GM23338 (cell line): ENCODE measurements at regions not wholly inside any gene's neighbourhood (a gene's known extent, or its start where the extent isn't known, plus 50 kb on each side); places are given as distances from the start of the nearest gene placed in this dataset.

Experiments
- CTCF ChIP-seq, 2 experiments: fragments of 200-600 bp in 1 of 2; sonication (generic) in 1 of 2; conservative IDR thresholded peaks; 2 replicates each; pipeline versions ENCODE4 v1.5.1 to v1.6.1; 2016 to 2017; ENCODE audit warnings: antibody characterized with exemption in 2 of 2, low read depth in 2 of 2, mild to moderate bottlenecking in 2 of 2, moderate library complexity in 1 of 2
- ETS1 ChIP-seq: IDR thresholded peaks from 2 replicates; pipeline ENCODE4 v1.6.1; 2016; ENCODE audit warnings: antibody characterized with exemption
- EZH2 ChIP-seq: fragments of 200-600 bp; sonication (generic); IDR thresholded peaks from one replicate; pipeline ENCODE4 v1.8.0; 2017; ENCODE audit warnings: antibody characterized with exemption, mild to moderate bottlenecking, low read depth; ENCODE audit not compliant: unreplicated experiment
- EZH2phosphoT487 ChIP-seq: fragments of 200-600 bp; sonication (generic); IDR thresholded peaks from one replicate; pipeline ENCODE4 v1.8.1; 2018; ENCODE audit warnings: antibody characterized with exemption; ENCODE audit not compliant: unreplicated experiment
- JUNB ChIP-seq: IDR thresholded peaks from one replicate; pipeline ENCODE4 v1.6.1; 2016; ENCODE audit warnings: antibody characterized with exemption; ENCODE audit not compliant: unreplicated experiment
- POLR2AphosphoS5 ChIP-seq: IDR thresholded peaks from 2 replicates; pipeline ENCODE4 v1.6.1; 2016; ENCODE audit warnings: antibody characterized with exemption, low read depth
- REST ChIP-seq: IDR thresholded peaks from one replicate; pipeline ENCODE4 v1.6.1; 2018; ENCODE audit warnings: antibody characterized with exemption; ENCODE audit not compliant: unreplicated experiment
- STAT1 ChIP-seq: IDR thresholded peaks from one replicate; pipeline ENCODE4 v1.6.1; 2016; ENCODE audit warnings: antibody characterized with exemption; ENCODE audit not compliant: unreplicated experiment

- no peak for TF ChIP-seq CTCF (conservative IDR thresholded peaks at IDR 0.05; ENCODE audit: low read depth in 2 of 2)
- TF ChIP-seq EZH2 = no peak
- no peak for TF ChIP-seq POLR2AphosphoS5
- TF ChIP-seq ETS1 = no peak
- no peak for TF ChIP-seq JUNB
- no peak for TF ChIP-seq STAT1
- no peak for TF ChIP-seq REST
- no peak for TF ChIP-seq EZH2phosphoT487
These were observed 172.9 kb upstream of the CDKN3 start for GRCh38 chr14:54223831-54224402.
